Astrocyte of the cerebellum (primary cell): ENCODE measurements at regions not wholly inside any gene's neighbourhood (a gene's known extent, or its start where the extent isn't known, plus 50 kb on each side); places are given as distances from the start of the nearest gene placed in this dataset.

ENCODE experiments used
- DNase-seq: peaks from one replicate; pipeline ENCODE4 v3.0.0-alpha.2; 2011; ENCODE audit warnings: low read depth
- H3K4me3 ChIP-seq: 2 replicates; pipeline ENCODE4 v1.5.1; 2011; ENCODE audit warnings: mild to moderate bottlenecking, low read depth, low read length, moderate library complexity
- CTCF ChIP-seq: IDR thresholded peaks from 2 replicates; pipeline ENCODE4 v1.5.1; 2012; ENCODE audit warnings: low read length, low read depth, moderate library complexity, mild to moderate bottlenecking; ENCODE audit errors: missing control alignments
- in situ Hi-C: cut with HindIII; loops from 2 replicates; pipeline ENCODE4 v1.10.0; 2017; ENCODE audit warnings: low sequenced_read_pairs

DNA sequence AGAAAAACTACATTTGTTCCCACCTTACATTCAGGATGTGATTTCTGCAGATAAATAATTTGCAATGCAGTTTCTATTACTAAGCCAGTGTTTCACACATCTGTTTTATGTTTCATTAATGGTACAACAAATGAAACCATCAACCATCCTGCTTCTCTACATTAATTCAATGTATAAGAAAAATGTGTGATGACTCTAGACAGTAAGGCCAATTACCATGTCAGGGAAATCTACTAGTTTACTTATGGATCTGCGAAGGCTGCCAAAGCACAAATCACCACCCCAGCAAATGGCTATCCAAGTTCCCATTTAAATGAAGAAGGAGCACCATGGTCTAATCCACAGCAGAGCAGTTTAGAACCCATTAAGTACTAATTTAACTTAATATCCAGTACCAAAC lies 50.1 kb upstream of the NCAM1 start:
- in situ Hi-C loops, result no loop called here
- DNase-seq, result no peak
- no peak for TF ChIP-seq CTCF
- no peak overlapping the region for H3K4me3 ChIP-seq
